GM21390 (cell line): ENCODE measurements at regions not wholly inside any gene's neighbourhood (a gene's known extent, or its start where the extent isn't known, plus 50 kb on each side); places are given as distances from the start of the nearest gene placed in this dataset.

ENCODE experiments used
- ATAC-seq: cut with Tn5 transposase; IDR thresholded peaks from one replicate; pipeline ENCODE4 v1.9.1; 2021; ENCODE audit not compliant: unreplicated experiment

DNA sequence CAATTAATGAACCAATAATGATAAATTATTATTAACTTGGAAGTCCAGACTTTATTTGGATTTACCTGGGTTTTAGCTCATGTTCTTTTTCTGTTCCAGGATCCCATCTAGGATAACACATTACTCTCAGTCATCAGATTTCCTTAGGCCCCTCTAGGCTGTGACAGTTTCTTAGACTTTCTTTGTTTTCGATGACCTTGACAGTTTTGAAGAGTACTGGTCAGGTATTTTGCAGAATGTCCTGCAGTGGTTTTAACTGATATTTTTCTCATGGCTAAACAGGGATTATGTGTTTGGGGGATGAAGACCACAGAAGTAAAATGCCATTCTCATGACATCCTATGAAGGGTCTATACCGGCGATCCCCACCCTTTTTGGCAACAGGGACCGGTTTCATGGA is 144.0 kb downstream of the NAV1 start:
- ATAC-seq, result no peak

- no peak for ATAC-seq
Observed at GRCh38 chr1:201683397-201683796, 144.5 kb downstream of the NAV1 start.

DNA sequence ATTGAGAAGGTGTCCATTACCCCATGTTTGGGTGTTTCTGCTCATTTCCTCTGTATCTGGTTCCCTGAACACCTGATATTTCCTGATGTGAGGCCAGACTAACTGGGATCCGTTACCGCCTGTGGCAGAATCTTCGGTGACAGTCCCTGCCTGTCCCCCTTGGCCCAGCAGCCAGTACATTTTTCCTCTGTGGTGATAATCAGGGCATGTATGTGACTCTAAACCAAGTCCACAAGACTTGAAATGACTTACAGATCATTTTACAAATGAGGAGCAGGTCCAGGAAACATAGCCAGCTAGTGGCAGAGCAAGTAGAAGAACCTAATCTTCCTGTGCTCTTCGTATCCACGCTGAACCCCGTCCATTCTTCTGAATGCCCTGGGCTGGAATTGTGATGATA is 143.5 kb upstream of the IPO9 start:
- ATAC-seq, result no peak

DNA sequence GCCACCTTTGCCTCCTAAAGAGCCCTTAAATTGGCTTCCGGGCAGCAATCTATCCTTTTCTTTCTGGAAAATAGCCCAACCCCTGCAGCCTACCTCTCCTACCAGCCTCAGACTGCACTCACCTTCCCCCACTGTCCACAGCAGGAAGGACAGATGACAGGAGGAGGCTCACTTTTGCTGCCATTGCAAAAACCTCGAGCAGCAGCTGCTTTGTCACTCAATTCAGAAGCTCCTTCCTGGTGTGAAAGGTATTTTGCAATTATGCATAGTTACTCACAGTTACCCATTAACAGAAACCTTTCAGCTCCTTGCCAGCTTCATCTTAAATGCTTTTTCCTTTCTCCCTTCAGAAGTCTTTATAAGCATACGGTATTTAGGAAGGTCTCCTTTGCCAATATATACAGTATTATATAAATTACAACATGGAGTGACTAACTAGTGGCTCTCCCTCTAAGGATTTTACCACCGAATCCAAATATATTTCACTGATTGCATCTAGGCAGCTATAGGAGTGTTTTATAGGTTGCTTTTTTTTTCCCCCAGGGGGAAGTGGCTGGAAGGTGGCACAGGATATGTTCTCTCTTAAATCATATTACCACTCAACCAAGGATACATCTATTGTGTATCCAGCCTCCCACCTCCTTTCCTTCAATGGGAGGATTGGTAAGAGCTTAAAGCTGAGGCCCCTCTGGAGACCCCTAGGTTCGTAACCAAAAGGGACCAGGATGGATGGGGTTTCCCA is 142.1 kb upstream of the IPO9 start:
- no peak for ATAC-seq

GRCh38 chr1:201688514-201688913 is 140.4 kb upstream of the IPO9 start:
- no peak for ATAC-seq

- no peak for ATAC-seq
Observed at GRCh38 chr1:201689647-201690046, 139.3 kb upstream of the IPO9 start.

- ATAC-seq, result no peak
Observed at GRCh38 chr1:201690528-201690927, 138.4 kb upstream of the IPO9 start.

- ATAC-seq, result no peak
Observed at GRCh38 chr1:201691716-201692554, 137.0 kb upstream of the IPO9 start.

GRCh38 chr1:201692555-201693394 is 136.2 kb upstream of the IPO9 start:
- no peak for ATAC-seq

GRCh38 chr1:201693890-201694607 is 134.9 kb upstream of the IPO9 start:
- ATAC-seq, result no peak

DNA sequence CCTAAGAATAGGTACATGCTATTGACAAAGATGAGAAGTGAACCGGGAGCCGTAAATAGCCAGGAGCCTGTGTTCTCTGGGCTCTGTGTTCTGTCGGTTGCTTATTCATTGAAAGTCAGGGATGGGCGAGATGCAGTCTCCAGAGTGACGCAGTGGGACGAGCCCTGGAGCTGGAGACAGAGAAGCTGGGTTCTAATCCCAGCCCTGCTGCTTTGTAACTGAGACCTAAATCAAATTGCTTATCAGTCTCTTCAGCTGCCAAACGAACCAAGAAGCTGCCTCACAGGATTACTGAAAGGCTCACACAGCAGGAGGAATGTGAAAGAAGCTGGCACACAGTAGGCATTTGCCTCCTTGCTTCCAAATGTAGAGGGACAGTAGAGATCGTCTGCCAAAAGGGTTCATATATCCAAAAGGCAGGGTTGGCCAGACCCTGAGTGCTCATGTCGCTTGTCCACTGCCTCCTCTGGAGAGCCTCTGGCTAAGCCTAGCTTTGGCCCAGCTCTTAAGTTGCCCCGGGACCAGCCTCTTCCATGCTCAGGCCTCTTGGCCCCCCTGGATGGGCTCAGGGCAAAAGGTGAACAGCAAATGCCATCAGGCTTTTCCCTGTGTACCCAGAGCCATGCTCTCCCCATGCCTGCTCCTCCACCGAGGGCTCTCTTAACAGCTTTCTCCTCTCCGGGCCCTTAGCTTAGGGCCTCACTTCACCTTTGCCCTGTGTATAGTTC is 134.2 kb upstream of the IPO9 start:
- ATAC-seq, result no peak

DNA sequence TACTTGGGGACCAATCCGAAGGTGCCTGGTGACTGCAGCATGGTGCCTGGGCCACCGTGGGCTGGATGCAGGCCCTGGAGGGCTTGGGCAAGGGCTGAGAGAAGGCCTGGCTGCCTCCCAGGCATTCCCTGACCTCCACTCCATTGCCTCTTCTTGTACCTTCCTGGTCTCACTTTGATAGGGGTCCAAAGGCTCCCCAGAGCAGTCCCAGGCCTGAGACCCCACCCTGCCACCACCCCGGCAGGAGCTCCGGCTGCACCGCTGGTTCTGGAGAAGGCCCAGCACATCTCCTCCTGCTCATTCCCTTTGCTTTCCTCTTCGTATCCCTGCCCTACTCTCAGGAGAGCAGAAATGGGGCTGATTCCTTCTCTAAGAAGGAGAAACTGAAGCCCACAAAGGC is 133.3 kb upstream of the IPO9 start:
- ATAC-seq, result no peak

GRCh38 chr1:201696217-201696761 is 132.7 kb upstream of the IPO9 start:
- no peak for ATAC-seq

DNA sequence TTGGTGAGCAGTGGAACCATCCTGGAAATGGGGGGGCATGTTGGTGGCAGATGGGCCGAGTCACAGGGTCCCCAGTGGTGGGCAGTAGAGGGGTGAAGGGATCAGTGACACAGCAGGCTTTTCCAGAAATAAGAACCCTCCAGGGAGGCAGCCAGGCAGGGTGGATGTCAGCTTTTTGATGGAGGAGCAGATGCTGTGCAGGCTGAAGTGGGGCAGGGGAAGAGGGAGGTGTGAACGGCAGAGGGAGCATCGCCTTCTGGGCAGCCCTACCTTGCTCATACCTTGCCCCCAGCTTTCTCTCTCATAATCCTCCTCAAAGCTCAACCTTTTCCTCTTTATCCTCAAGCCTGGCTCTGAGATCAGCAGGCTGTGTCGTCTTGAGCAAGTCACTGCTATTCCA is 131.8 kb upstream of the IPO9 start:
- ATAC-seq, result no peak

DNA sequence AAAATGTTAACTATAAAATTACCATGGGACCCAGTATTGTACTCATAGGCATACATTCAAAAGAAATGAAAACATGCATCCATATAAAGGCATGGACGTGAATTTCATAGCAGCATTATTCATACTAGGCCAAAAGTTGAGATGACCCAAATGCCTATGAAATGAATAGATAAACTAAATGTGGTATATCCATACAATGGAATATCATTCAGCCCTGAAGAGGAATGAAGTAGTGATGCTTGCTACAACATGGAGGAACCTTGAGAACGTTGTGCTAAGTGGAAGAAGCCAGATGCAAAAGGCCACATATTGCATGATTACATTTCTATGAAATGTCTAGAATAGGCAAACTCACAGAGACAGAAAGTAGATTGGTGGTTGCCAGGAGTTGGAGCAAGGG is 127.1 kb upstream of the IPO9 start:
- ATAC-seq, result no peak

DNA sequence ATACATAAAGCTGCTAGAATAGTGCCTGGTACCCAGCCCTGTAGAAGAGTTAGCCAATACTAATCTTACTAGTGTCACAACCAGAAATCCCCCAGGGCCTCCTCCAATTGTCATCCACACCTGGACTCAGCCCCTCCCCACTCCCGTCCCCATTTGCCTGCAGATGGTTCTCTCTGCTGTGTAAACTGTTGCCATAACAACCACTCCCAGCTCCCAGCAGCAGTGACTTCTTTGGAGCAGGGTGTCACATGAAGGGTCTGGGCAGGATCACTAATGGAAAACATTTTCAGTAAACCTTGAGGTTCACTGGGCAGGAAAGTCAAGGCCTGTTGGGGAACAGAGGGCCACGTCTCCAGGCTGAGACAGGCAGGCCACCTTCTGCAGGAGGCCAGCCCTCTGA is 126.0 kb upstream of the IPO9 start:
- ATAC-seq, result no peak

DNA sequence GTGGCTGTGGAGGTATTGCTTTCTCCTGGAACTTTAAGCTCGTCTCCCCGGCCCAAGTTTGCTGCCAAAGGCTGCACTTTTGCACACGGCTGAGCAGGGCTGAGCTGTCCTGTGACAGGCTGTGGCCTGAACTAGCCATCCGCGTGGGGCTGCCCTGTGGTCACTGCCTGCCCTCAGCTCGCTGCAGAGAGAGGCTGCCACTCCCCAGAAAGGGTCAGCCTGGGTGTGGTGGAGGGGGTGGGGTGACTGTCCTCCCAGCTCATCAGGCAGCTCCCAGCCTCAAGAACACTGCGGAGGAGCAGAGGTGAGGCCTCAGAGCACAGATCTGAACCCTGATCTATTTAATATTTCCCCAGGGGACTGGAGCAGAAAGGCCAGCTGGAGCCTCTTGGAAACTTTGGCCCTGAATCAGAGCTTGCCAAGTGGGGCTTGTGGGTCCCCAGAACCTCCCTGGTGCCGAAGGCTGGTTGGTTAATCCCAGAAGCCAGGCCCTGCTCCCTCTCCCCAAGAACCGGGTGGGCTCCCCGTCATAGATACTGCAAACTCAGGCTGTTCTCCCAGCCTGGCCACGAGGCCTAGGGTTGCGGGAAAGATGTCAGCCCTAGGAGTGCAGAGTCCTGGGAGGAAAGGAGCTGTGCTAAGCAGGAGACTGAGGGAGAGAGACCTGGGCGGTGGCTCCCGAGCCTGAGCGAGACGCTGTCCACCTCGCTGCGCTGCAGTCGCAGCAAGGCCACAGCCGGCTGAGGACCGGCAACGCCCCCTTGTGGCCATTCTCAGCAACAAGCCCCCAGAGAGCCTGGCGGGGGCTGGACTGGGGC is 125.1 kb upstream of the IPO9 start:
- no peak for ATAC-seq

DNA sequence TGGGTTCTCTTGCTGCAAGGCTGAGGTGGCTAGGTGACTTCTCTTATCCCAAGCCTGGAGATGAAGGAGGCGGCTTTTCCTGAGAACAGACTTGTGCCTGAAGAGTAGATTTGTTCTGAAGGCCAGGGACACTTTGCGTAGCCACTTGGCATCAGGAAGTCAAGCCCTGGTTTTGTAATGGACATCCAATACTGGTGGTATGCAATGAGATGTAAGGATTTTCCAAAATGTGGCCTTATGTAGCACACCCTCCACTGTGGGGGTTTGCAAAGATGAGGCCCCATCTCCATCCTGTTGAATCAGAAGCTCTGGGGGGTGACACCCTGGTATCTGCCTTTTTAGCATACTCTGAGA is 124.5 kb upstream of the IPO9 start:
- ATAC-seq, result no peak

DNA sequence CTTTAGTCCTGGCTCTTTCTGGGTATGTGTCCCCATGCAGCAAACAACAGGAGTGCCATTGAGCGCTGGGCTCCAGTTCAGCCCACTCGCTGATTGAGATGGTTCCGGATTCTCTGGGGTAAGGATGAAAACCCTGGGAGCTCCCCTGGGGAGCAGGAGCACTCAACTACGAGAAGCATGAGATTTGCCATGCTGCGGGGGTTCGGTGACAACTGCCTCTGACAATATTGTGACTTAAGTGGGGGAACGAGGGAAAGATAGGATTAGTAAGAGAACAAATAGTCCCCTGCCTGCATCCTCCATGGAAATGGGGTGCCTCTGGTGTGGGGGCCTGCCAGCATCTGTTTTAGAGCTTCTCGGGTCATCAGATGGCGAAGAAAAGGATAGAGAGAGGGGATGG is 123.6 kb upstream of the IPO9 start:
- ATAC-seq, result no peak
